ENCODE measurements at regions not wholly inside any gene's neighbourhood (a gene's known extent, or its start where the extent isn't known, plus 50 kb on each side); places are given as distances from the start of the nearest gene placed in this dataset.
"Not testable (repeated sequence)": the region's sequence is repeated elsewhere in the genome, so short reads cannot be mapped to it uniquely, and the experiment has no call there.

- not testable (repeated sequence) for TF ChIP-seq TAF1 (IDR thresholded peaks at IDR 0.05; ENCODE audit: borderline replicate concordance, low read depth, low read length); POLR2AphosphoS5 (IDR thresholded peaks at IDR 0.05; ENCODE audit: low read depth, low read length); POLR2A (IDR thresholded peaks at IDR 0.05; ENCODE audit: low read depth, low read length)
These were observed 80.5 kb upstream of the FAN1 start for GRCh38 chr15:30823068-30823813.
